Naive thymus-derived CD4-positive, alpha-beta T cell (primary cell): ENCODE measurements at regions not wholly inside any gene's neighbourhood (a gene's known extent, or its start where the extent isn't known, plus 50 kb on each side); places are given as distances from the start of the nearest gene placed in this dataset.
A peak's percentile ranks its signal among the peaks of the same experiment; 100 is the strongest.

ENCODE experiments used
- ATAC-seq: fragments of 150-1000 bp; cut with Tn5 transposase; 2 replicates; pipeline ENCODE4 v1.10.0; 2021; ENCODE audit warnings: mild to moderate bottlenecking, moderate library complexity
- CTCF ChIA-PET: fragments of 350-600 bp; sonication (Branson Sonifier 250); formaldehyde crosslinking; loops from one replicate; lab custom pipeline; 2021; ENCODE audit warnings: antibody characterized with exemption; lab: Charles Lee
- POLR2A ChIA-PET: fragments of 350-600 bp; sonication (Branson Sonifier 250); formaldehyde crosslinking; loops from one replicate; lab custom pipeline; 2021; ENCODE audit warnings: antibody characterized with exemption, inconsistent platforms; lab: Charles Lee
- DNase-seq, 9 donors: peaks; one replicate each; pipeline versions ENCODE4 v3.0.0 to v3.0.0-alpha.2; 2020 to 2022; ENCODE audit warnings: mixed read lengths in 1 of 9
- H3K27ac ChIP-seq: one replicate; pipeline ENCODE4 v1.7.0; 2013; ENCODE audit warnings: mild to moderate bottlenecking, low read depth, low read length, moderate library complexity
- H3K27me3 ChIP-seq, 2 donors: one replicate each; pipeline ENCODE4 v1.7.0; 2013; ENCODE audit warnings: low read length in 2 of 2, mild to moderate bottlenecking in 2 of 2, moderate library complexity in 2 of 2; ENCODE audit not compliant: control insufficient read depth in 2 of 2, insufficient read depth in 2 of 2
- H3K36me3 ChIP-seq, 3 experiments: 1 replicate in 2 of 3; 2 replicates in 1 of 3; pipeline ENCODE4 v1.7.0; 2013; ENCODE audit warnings: low read length in 3 of 3, mild to moderate bottlenecking in 3 of 3, moderate library complexity in 1 of 3; ENCODE audit not compliant: insufficient read depth in 3 of 3, control insufficient read depth in 2 of 3
- H3K4me1 ChIP-seq, 2 donors: one replicate each; pipeline ENCODE4 v1.7.0; 2013; ENCODE audit warnings: low read length in 2 of 2, mild to moderate bottlenecking in 2 of 2, moderate library complexity in 1 of 2; ENCODE audit not compliant: control insufficient read depth in 2 of 2, insufficient read depth in 2 of 2
- H3K4me3 ChIP-seq: 2 replicates; pipeline ENCODE4 v1.7.0; 2013; ENCODE audit warnings: mild to moderate bottlenecking, low read length
- H3K9me3 ChIP-seq, 3 experiments: 1 replicate in 2 of 3; 2 replicates in 1 of 3; pipeline ENCODE4 v1.7.0; 2013; ENCODE audit warnings: low read length in 3 of 3; ENCODE audit not compliant: control insufficient read depth in 2 of 3
- H3K27ac Mint-ChIP-seq, 9 donors: one replicate each; pipeline ENCODE4 v1.8.0; 2020 to 2022; ENCODE audit warnings: mixed read lengths in 9 of 9, mild to moderate bottlenecking in 8 of 9, moderate library complexity in 5 of 9, inconsistent platforms in 2 of 9
- H3K27me3 Mint-ChIP-seq, 5 donors: one replicate each; pipeline ENCODE4 v1.8.0; 2021 to 2022; ENCODE audit warnings: mixed read lengths in 5 of 5, mild to moderate bottlenecking in 1 of 5
- H3K36me3 Mint-ChIP-seq, 5 donors: one replicate each; pipeline ENCODE4 v1.8.0; 2020 to 2022; ENCODE audit warnings: mixed read lengths in 5 of 5, mild to moderate bottlenecking in 3 of 5, inconsistent platforms in 1 of 5
- H3K4me1 Mint-ChIP-seq, 7 donors: one replicate each; pipeline ENCODE4 v1.8.0; 2020 to 2022; ENCODE audit warnings: mixed read lengths in 7 of 7, mild to moderate bottlenecking in 3 of 7, inconsistent platforms in 1 of 7
- H3K4me3 Mint-ChIP-seq, 10 donors: one replicate each; pipeline ENCODE4 v1.8.0; 2020 to 2022; ENCODE audit warnings: mild to moderate bottlenecking in 10 of 10, mixed read lengths in 10 of 10, moderate library complexity in 6 of 10, inconsistent platforms in 2 of 10
- H3K9me3 Mint-ChIP-seq, 11 donors: one replicate each; pipeline ENCODE4 v1.8.0; 2020 to 2022; ENCODE audit warnings: mixed read lengths in 11 of 11, mild to moderate bottlenecking in 4 of 11, inconsistent platforms in 1 of 11, moderate library complexity in 1 of 11
- intact Hi-C, 2 donors: fragments of 100-400 bp; cut with micrococcal nuclease; formaldehyde crosslinking; loops; one replicate each; pipeline ENCODE4 v1.15.1; 2023

DNA sequence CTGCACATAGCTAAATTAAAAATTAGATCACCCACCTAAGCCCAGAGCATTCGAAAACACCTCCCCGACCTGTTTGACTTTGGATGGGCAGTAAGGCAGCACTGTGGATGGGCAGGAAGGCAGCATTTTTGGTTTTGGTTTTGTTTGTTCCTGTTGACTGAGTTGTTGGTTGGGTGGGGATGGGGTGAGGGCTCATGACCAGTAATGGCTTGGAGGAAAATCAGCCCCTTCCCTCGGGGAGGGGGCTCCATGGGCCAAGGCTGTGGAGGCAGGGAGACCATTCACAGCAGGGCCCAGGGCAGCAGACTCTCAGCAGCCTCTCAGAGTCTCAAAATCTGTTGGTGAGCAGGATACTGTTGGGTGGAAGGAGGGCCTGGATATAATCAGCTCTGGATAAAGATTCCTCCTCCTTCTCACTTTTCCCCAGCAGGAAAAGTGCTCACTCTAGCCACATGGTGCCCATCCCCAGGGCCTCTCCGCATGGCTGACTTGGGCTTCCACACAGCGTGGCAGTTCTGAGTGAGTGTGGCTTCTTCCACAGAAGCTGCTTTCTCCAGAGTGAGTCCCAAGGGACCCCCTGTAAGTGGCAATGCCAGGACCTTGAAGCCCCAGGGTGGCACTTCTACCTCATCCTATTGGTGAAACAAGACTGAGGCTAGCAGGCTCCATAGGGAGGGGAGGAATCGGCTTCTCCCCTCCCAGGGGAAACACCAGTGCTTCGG is 1491.2 kb downstream of the BRD1 start:
- H3K4me3 Mint-ChIP-seq: no peak overlapping the region
- ATAC-seq (no peak), DNase-seq (no peak)
- no peak overlapping the region for H3K4me3 ChIP-seq
- H3K27me3 ChIP-seq: no peaks in the 10 kb centered on the region
- H3K9me3 Mint-ChIP-seq: peaks cover 0 to 6% (median 0%) of the 10 kb centered on the region in 11 donors
- H3K36me3 Mint-ChIP-seq: no peaks in the 10 kb centered on the region
- H3K4me1 Mint-ChIP-seq: peaks cover 0 to 3% (median 0%) of the 10 kb centered on the region in 7 donors
- POLR2A ChIA-PET: no interaction called here
- H3K27me3 Mint-ChIP-seq: peaks cover 0 to 25% (median 9%) of the 10 kb centered on the region in 5 donors
- CTCF ChIA-PET: no interaction called here
- no peaks in the 10 kb centered on the region for H3K4me1 ChIP-seq
- no peak overlapping the region for H3K27ac ChIP-seq
- H3K9me3 ChIP-seq: no peaks in the 10 kb centered on the region
- intact Hi-C loops: no loop called here
- no peaks in the 10 kb centered on the region for H3K36me3 ChIP-seq
- no peak overlapping the region for H3K27ac Mint-ChIP-seq

DNA sequence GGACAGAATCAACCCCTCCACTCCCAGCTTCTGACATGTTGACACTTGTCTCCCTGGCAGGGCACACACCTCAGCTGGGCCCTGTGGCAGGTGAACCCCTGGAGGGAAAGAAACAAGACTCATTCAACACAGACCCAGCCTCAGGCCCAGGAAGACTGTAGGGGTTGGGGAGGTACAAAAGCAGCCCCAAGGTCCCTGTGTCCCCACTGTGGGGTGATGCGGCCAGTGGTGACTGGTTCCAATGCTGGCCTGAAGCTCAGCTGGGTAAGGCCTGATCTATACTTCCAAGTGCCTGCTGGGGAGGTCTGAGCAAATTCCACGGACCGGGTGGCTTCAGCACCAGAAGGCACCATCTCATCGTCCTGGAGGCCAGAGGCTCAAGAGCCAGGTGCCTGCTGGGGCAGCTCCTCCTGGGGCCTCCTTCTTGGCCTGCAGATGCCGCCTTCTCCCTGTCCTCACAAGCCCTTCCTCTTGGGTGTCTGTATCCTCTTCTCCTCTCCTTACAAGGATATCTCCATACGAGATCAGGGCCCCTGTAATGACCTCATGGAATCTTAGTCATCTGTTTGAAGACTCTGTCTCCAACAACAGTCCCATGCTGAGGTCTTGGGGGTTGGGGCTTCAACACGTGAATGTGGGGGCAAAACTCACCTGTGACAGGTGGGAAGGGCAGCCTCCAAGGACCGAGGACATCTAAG is 1492.1 kb downstream of the BRD1 start:
- Mint-ChIP-seq H3K27ac (no peak overlapping the region), H3K9me3 (peaks cover 0 to 8% (median 0%) of the 10 kb centered on the region in 11 donors), H3K36me3 (no peaks in the 10 kb centered on the region), H3K27me3 (peaks cover 0 to 23% (median 9%) of the 10 kb centered on the region in 5 donors), H3K4me1 (no peaks in the 10 kb centered on the region), H3K4me3 (no peak overlapping the region)
- no peak overlapping the region for H3K27ac ChIP-seq
- H3K27me3 ChIP-seq: no peaks in the 10 kb centered on the region
- H3K9me3 ChIP-seq: no peaks in the 10 kb centered on the region
- no peaks in the 10 kb centered on the region for H3K4me1 ChIP-seq
- ChIA-PET CTCF (no interaction called here), POLR2A (no interaction called here)
- intact Hi-C loops: no loop called here
- ATAC-seq (no peak), DNase-seq (no peak)
- H3K4me3 ChIP-seq: no peak overlapping the region
- H3K36me3 ChIP-seq: no peaks in the 10 kb centered on the region

DNA sequence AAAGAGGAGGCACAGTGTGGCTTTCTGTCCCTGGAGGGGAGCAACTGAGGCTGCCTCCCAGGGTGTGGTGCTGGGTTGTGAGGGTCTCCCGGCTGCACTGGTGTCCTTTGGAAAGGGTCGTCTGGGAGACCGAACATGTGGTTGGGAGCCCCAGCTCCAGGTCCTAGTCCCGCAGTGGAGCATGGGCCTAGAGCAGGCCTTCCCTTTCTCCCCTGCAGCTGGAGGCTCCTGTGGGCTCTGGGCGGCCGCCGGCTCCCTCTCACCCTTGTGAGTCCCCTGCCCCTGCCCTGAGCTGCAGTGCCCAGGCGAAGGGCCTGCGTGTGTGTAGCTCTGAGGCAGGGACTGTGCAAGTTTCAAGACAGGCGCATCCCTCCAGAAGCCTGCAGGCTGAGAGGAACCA is 1492.7 kb downstream of the BRD1 start:
- POLR2A ChIA-PET: no interaction called here
- Mint-ChIP-seq H3K36me3 (no peaks in the 10 kb centered on the region), H3K27me3 (peaks cover 0 to 17% (median 9%) of the 10 kb centered on the region in 5 donors), H3K9me3 (peaks cover 0 to 8% (median 0%) of the 10 kb centered on the region in 11 donors), H3K4me1 (no peaks in the 10 kb centered on the region), H3K27ac (no peak overlapping the region), H3K4me3 (no peak overlapping the region)
- no peaks in the 10 kb centered on the region for H3K4me1 ChIP-seq
- no peaks in the 10 kb centered on the region for H3K27me3 ChIP-seq
- intact Hi-C loops: no loop called here
- ATAC-seq (no peak), DNase-seq (no peak)
- H3K27ac ChIP-seq: no peak overlapping the region
- no peaks in the 10 kb centered on the region for H3K9me3 ChIP-seq
- no peaks in the 10 kb centered on the region for H3K36me3 ChIP-seq
- CTCF ChIA-PET: no interaction called here
- no peak overlapping the region for H3K4me3 ChIP-seq

DNA sequence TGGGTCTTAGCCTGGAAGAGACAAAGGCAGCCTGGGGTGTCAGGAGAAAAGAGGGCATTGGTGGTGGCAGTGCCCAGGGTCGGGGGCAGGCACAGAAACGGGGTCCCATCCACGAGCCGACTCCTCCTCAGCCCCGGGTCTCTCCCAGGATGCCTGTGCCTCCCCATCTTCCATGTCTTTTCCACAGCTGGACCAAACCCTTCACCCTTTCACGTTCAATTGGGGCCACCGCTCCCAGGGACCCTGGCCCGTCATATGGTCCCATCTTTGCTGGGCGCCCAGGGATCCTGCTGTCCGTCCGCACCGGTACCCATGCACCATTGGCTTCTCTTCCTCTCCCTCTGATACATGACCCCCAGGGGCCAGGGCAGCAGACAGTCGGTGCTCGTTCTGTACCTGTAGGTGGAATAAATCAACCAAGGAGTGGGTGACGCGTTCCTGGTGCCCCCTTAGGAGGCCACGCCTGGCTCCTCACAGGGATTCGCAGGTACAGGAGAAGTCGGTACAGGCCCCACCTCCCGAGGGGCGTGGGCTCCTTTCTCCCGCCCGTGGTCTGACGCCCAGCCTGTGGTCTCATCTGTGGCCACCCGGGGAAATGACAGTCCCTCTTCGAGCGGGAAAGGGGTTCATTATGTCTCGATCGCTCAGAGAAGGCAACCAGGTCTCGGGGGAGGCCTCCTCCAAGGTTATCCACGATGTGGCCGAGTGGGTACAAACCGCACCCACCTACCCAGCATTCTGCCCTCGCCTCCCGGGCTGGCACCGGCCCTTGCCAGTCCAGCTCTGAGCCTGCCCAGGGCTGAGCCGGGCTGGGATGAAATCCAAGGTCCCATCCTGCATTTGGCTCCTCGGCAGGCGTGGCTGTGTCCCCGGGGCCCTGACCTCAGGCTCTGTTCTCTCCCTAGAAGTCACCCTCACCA is 1493.6 kb downstream of the BRD1 start:
- Mint-ChIP-seq H3K27ac (no peak overlapping the region), H3K4me3 (no peak overlapping the region), H3K4me1 (no peaks in the 10 kb centered on the region), H3K27me3 (peaks cover 0 to 11% (median 5%) of the 10 kb centered on the region in 5 donors), H3K36me3 (no peaks in the 10 kb centered on the region), H3K9me3 (peaks cover 0 to 8% (median 0%) of the 10 kb centered on the region in 11 donors)
- Histone ChIP-seq H3K27me3 (no peaks in the 10 kb centered on the region), H3K27ac (no peak overlapping the region), H3K4me1 (no peaks in the 10 kb centered on the region), H3K4me3 (no peak overlapping the region), H3K36me3 (no peaks in the 10 kb centered on the region), H3K9me3 (no peaks in the 10 kb centered on the region)
- DNase-seq: no peak
- no peak for ATAC-seq
- CTCF ChIA-PET: no interaction called here
- POLR2A ChIA-PET: no interaction called here
- intact Hi-C loops: no loop called here

DNA sequence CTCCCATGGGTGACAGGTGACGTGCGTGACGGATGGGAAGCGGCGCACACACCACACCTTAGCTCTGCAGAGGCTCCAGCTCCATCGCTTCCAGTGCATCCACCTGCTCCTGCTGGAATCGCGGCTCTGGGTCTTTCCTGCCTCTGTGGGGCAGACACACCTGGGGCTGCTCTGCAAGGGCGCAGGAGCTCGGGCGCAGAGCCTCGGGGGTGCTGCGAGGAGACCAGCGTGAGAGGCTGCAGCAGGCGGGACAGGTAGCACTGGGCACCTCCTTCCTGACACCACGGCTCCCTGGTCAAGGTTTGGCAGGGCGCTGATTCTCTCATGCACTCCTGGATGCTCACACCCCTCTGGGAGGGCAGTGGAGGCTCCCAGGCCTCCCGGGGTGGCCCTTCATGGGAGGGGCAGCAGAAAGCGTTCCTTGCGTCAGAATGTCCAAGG is 1494.3 kb downstream of the BRD1 start:
- Histone ChIP-seq H3K9me3 (no peaks in the 10 kb centered on the region), H3K27ac (no peak overlapping the region), H3K27me3 (no peaks in the 10 kb centered on the region), H3K4me1 (no peaks in the 10 kb centered on the region), H3K36me3 (no peaks in the 10 kb centered on the region), H3K4me3 (no peak overlapping the region)
- peaks cover 0 to 11% (median 5%) of the 10 kb centered on the region in 5 donors for H3K27me3 Mint-ChIP-seq
- H3K36me3 Mint-ChIP-seq: no peaks in the 10 kb centered on the region
- no peak overlapping the region for H3K4me3 Mint-ChIP-seq
- no peak for DNase-seq
- peaks cover 0 to under 1% (median 0%) of the 10 kb centered on the region in 7 donors for H3K4me1 Mint-ChIP-seq
- CTCF ChIA-PET: no interaction called here
- ATAC-seq: no peak
- peaks cover 0 to 13% (median under 1%) of the 10 kb centered on the region in 11 donors for H3K9me3 Mint-ChIP-seq
- POLR2A ChIA-PET: no interaction called here
- no peak overlapping the region for H3K27ac Mint-ChIP-seq
- intact Hi-C loops: no loop called here

DNA sequence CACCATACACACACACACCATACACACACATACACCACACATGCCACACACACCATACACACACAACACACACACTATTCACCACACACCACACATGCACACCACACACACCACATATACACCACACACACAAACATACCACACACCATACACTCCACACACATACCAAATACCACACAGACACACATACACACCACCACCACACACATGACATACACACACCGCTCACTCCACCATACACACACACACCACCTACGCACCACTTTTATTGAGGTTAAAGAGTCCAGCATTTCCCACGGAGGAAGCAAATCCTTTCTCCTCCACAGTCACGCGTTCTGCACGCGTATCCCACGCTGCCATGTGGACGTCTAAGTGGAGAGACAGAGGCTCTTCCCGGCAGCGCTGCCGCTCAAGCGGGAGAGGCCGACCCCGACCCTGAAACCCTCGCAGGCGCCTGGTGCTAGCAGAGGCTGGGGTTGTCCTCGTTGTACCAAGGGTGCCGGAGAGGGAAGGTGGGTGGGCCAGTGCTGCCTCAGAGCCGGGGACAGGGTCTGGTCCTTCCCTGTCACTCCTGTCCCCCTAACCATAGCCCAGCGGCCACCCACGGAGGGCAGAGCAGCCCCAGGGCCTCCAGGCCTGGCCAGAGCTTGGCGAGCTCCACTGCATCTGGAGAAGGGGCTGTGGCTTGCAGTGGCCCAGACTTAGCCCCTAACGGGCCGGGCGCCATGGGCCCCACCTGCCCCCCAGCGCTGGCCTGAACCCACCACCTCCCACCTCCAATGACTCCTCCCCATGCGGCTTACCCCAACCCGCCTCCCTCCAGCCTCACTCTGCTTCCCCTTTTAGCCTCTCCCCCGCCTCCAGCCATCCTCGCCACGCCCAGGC is 1495.0 kb downstream of the BRD1 start:
- Mint-ChIP-seq H3K4me3 (no peak overlapping the region), H3K9me3 (peaks cover 0 to 16% (median 3%) of the 10 kb centered on the region in 11 donors), H3K27ac (no peak overlapping the region), H3K4me1 (peaks cover 0 to 1% (median 0%) of the 10 kb centered on the region in 7 donors), H3K27me3 (peaks cover 0 to 6% (median 1%) of the 10 kb centered on the region in 5 donors), H3K36me3 (no peaks in the 10 kb centered on the region)
- POLR2A ChIA-PET: no interaction called here
- H3K9me3 ChIP-seq: no peaks in the 10 kb centered on the region
- no peaks in the 10 kb centered on the region for H3K4me1 ChIP-seq
- H3K27ac ChIP-seq: no peak overlapping the region
- DNase-seq (no peak), ATAC-seq (peak; percentile 14)
- H3K4me3 ChIP-seq: no peak overlapping the region
- intact Hi-C loops: no loop called here
- no peaks in the 10 kb centered on the region for H3K27me3 ChIP-seq
- no peaks in the 10 kb centered on the region for H3K36me3 ChIP-seq
- CTCF ChIA-PET: no interaction called here
